ENCODE measurements at regions not wholly inside any gene's neighbourhood (a gene's known extent, or its start where the extent isn't known, plus 50 kb on each side); places are given as distances from the start of the nearest gene placed in this dataset.

- TF ChIP-seq POLR2AphosphoS5 (IDR thresholded peaks at IDR 0.05) = no peak
- TF ChIP-seq, protein P1, sequence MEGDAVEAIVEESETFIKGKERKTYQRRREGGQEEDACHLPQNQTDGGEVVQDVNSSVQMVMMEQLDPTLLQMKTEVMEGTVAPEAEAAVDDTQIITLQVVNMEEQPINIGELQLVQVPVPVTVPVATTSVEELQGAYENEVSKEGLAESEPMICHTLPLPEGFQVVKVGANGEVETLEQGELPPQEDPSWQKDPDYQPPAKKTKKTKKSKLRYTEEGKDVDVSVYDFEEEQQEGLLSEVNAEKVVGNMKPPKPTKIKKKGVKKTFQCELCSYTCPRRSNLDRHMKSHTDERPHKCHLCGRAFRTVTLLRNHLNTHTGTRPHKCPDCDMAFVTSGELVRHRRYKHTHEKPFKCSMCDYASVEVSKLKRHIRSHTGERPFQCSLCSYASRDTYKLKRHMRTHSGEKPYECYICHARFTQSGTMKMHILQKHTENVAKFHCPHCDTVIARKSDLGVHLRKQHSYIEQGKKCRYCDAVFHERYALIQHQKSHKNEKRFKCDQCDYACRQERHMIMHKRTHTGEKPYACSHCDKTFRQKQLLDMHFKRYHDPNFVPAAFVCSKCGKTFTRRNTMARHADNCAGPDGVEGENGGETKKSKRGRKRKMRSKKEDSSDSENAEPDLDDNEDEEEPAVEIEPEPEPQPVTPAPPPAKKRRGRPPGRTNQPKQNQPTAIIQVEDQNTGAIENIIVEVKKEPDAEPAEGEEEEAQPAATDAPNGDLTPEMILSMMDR (IDR thresholded peaks at IDR 0.05) = no peak
- TF ChIP-seq POLR2A (IDR thresholded peaks at IDR 0.05) = no peak
- no peak for TF ChIP-seq EP300 (IDR thresholded peaks at IDR 0.05; ENCODE audit: low read depth)
Measured at GRCh38 chr9:134495881-134496412, 145.7 kb upstream of the COL5A1 start.

Measured in transverse colon (tissue), 4 donors.